Prostate gland (tissue), 2 donors: ENCODE measurements at regions not wholly inside any gene's neighbourhood (a gene's known extent, or its start where the extent isn't known, plus 50 kb on each side); places are given as distances from the start of the nearest gene placed in this dataset.

Experiments used
- CTCF ChIP-seq, 4 experiments: fragments of 200-600 bp in 2 of 4; fragments of 450-650 bp in 2 of 4; sonication (generic) in 2 of 4; IDR thresholded peaks; 1 replicate in 3 of 4; 2 replicates in 1 of 4; pipeline ENCODE4 v1.5.1; 2016 to 2019; ENCODE audit warnings: antibody characterized with exemption in 4 of 4, mild to moderate bottlenecking in 2 of 4, moderate library complexity in 2 of 4
- POLR2A ChIP-seq: fragments of 450-650 bp; IDR thresholded peaks from one replicate; pipeline ENCODE4 v1.6.1; 2016; ENCODE audit warnings: antibody characterized with exemption, mild to moderate bottlenecking
- POLR2AphosphoS5 ChIP-seq: sonication (generic); formaldehyde crosslinking; IDR thresholded peaks from one replicate; pipeline ENCODE4 v1.6.1; 2017; ENCODE audit warnings: antibody characterized with exemption

GRCh38 chr6:21885111-21885510 lies 291.6 kb downstream of the SOX4 start:
- TF ChIP-seq CTCF (IDR thresholded peaks at IDR 0.05) (no peak), POLR2A (no peak), POLR2AphosphoS5 (no peak)
